H9 (cell line): ENCODE measurements at regions not wholly inside any gene's neighbourhood (a gene's known extent, or its start where the extent isn't known, plus 50 kb on each side); places are given as distances from the start of the nearest gene placed in this dataset.

Experiments used
- DNase-seq: peaks from one replicate; pipeline ENCODE4 v3.0.0-alpha.2; 2017
- H2AFZ ChIP-seq: one replicate; pipeline ENCODE4 v1.6.1; 2013; ENCODE audit warnings: mild to moderate bottlenecking, low read length, control low read depth, moderate library complexity
- H2AK5ac ChIP-seq: 2 replicates; pipeline ENCODE4 v1.6.1; 2013; ENCODE audit warnings: low read length, control low read depth, mixed read lengths; ENCODE audit not compliant: insufficient read length
- H2BK120ac ChIP-seq: one replicate; pipeline ENCODE4 v1.6.1; 2013; ENCODE audit warnings: low read depth, mild to moderate bottlenecking, low read length, control low read depth, inconsistent platforms; ENCODE audit not compliant: poor library complexity, severe bottlenecking
- H2BK12ac ChIP-seq: 2 replicates; pipeline ENCODE4 v1.6.1; 2013; ENCODE audit warnings: low read length, control low read depth, mixed read lengths, low read depth; ENCODE audit not compliant: insufficient read length
- H2BK15ac ChIP-seq: 2 replicates; pipeline ENCODE4 v1.6.1; 2013; ENCODE audit warnings: low read depth, low read length, control low read depth
- H2BK20ac ChIP-seq: one replicate; pipeline ENCODE4 v1.6.1; 2013; ENCODE audit warnings: low read depth, mild to moderate bottlenecking, low read length, control low read depth, inconsistent platforms; ENCODE audit not compliant: poor library complexity, severe bottlenecking
- H2BK5ac ChIP-seq: 2 replicates; pipeline ENCODE4 v1.6.1; 2013; ENCODE audit warnings: low read length, control low read depth, mixed read lengths; ENCODE audit not compliant: insufficient read length
- H3K14ac ChIP-seq: 2 replicates; pipeline ENCODE4 v1.6.1; 2013; ENCODE audit warnings: low read length, control low read depth; ENCODE audit not compliant: insufficient read depth
- H3K18ac ChIP-seq: 2 replicates; pipeline ENCODE4 v1.6.1; 2013; ENCODE audit warnings: low read depth, mild to moderate bottlenecking, mixed read lengths, low read length, control low read depth; ENCODE audit not compliant: insufficient read length
- H3K23ac ChIP-seq: 2 replicates; pipeline ENCODE4 v1.6.1; 2013; ENCODE audit warnings: low read length, control low read depth, mixed read lengths, low read depth; ENCODE audit not compliant: insufficient read length
- H3K23me2 ChIP-seq: 2 replicates; pipeline ENCODE4 v1.6.1; 2013; ENCODE audit warnings: low read depth, mild to moderate bottlenecking, mixed read lengths, low read length, control low read depth; ENCODE audit not compliant: insufficient read length, poor library complexity, severe bottlenecking
- H3K27ac ChIP-seq: 2 replicates; pipeline ENCODE4 v1.5.1; 2013; ENCODE audit warnings: low read length, control low read depth, mixed read lengths, low read depth; ENCODE audit not compliant: insufficient read length
- H3K27me3 ChIP-seq: 2 replicates; pipeline ENCODE4 v1.6.1; 2013; ENCODE audit warnings: low read length, control low read depth, inconsistent platforms; ENCODE audit not compliant: insufficient read depth
- H3K4ac ChIP-seq: 2 replicates; pipeline ENCODE4 v1.6.1; 2013; ENCODE audit warnings: low read depth, mild to moderate bottlenecking, control low read depth, inconsistent platforms, low read length, moderate library complexity
- H3K4me1 ChIP-seq: 2 replicates; pipeline ENCODE4 v1.6.1; 2013; ENCODE audit warnings: low read length, control low read depth, inconsistent platforms; ENCODE audit not compliant: insufficient read depth
- H3K4me2 ChIP-seq: 2 replicates; pipeline ENCODE4 v1.6.1; 2013; ENCODE audit warnings: low read length, control low read depth, mixed read lengths; ENCODE audit not compliant: insufficient read length, insufficient read depth
- H3K56ac ChIP-seq: 2 replicates; pipeline ENCODE4 v1.6.1; 2013; ENCODE audit warnings: low read depth, mild to moderate bottlenecking, mixed read lengths, low read length, control low read depth; ENCODE audit not compliant: insufficient read length
- H3K79me1 ChIP-seq: 2 replicates; pipeline ENCODE4 v1.6.1; 2013; ENCODE audit warnings: low read depth, mild to moderate bottlenecking, moderate library complexity, low read length, control low read depth, inconsistent platforms; ENCODE audit not compliant: insufficient read depth, poor library complexity, severe bottlenecking
- H3K79me2 ChIP-seq: 2 replicates; pipeline ENCODE4 v1.6.1; 2013; ENCODE audit warnings: low read length, control low read depth, inconsistent platforms; ENCODE audit not compliant: insufficient read depth
- H3K9ac ChIP-seq: 2 replicates; pipeline ENCODE4 v1.6.1; 2013; ENCODE audit warnings: low read length, control low read depth, mixed read lengths; ENCODE audit not compliant: insufficient read length; ENCODE audit errors: extremely low read depth
- H3K9me3 ChIP-seq: one replicate; pipeline ENCODE4 v1.6.1; 2013; ENCODE audit warnings: low read depth, low read length, inconsistent platforms; ENCODE audit not compliant: control insufficient read depth
- H3T11ph ChIP-seq: one replicate; pipeline ENCODE4 v1.6.1; 2013; ENCODE audit warnings: mild to moderate bottlenecking, low read length, control low read depth, inconsistent platforms
- H4K20me1 ChIP-seq: one replicate; pipeline ENCODE4 v1.6.1; 2013; ENCODE audit not compliant: control insufficient read depth, insufficient read length, insufficient read depth
- H4K5ac ChIP-seq: 2 replicates; pipeline ENCODE4 v1.6.1; 2013; ENCODE audit warnings: low read depth, mild to moderate bottlenecking, mixed read lengths, low read length, control low read depth; ENCODE audit not compliant: insufficient read length
- H4K8ac ChIP-seq: replicated peaks from 2 replicates; pipeline ENCODE4 v1.6.1; 2013; ENCODE audit warnings: low read length, control low read depth, mixed read lengths, low read depth; ENCODE audit not compliant: insufficient read length
- H4K91ac ChIP-seq: 2 replicates; pipeline ENCODE4 v1.6.1; 2013; ENCODE audit warnings: low read depth, mild to moderate bottlenecking, moderate library complexity, mixed read lengths, low read length, control low read depth; ENCODE audit not compliant: insufficient read length
- H3K27ac Mint-ChIP-seq, 3 experiments: 2 replicates in 2 of 3; 3 replicates in 1 of 3; pipeline ENCODE4 v1.8.0; 2020 to 2021; ENCODE audit warnings: mixed read lengths in 3 of 3, mild to moderate bottlenecking in 1 of 3, moderate library complexity in 1 of 3
- H3K27me3 Mint-ChIP-seq: 2 replicates; pipeline ENCODE4 v1.8.0; 2021; ENCODE audit warnings: low read depth, mild to moderate bottlenecking, moderate library complexity, mixed read lengths
- H3K36me3 Mint-ChIP-seq, 3 experiments: 2 replicates in 2 of 3; 3 replicates in 1 of 3; pipeline ENCODE4 v1.8.0; 2020 to 2021; ENCODE audit warnings: low read depth in 3 of 3, mixed read lengths in 3 of 3; ENCODE audit not compliant: insufficient read depth in 1 of 3
- H3K4me1 Mint-ChIP-seq, 2 experiments: 2 replicates each; pipeline ENCODE4 v1.8.0; 2020; ENCODE audit warnings: mixed read lengths in 2 of 2
- H3K4me3 Mint-ChIP-seq, 2 experiments: 2 replicates in 1 of 2; 3 replicates in 1 of 2; pipeline ENCODE4 v1.8.0; 2020 to 2021; ENCODE audit warnings: mild to moderate bottlenecking in 2 of 2, mixed read lengths in 2 of 2, moderate library complexity in 1 of 2
- H3K9me3 Mint-ChIP-seq, 2 experiments: 2 replicates in 1 of 2; 3 replicates in 1 of 2; pipeline ENCODE4 v1.8.0; 2020; ENCODE audit warnings: mild to moderate bottlenecking in 2 of 2, mixed read lengths in 2 of 2, moderate library complexity in 1 of 2
- CTCF ChIP-seq: fragments of 200-600 bp; sonication (generic); conservative IDR thresholded peaks from 3 replicates; pipeline ENCODE4 v1.8.0; 2021; ENCODE audit warnings: antibody characterized with exemption, mild to moderate bottlenecking
- WGBS: extraction: QIAGEN DNeasy Blood & Tissue Kit; methylation state at CpG from one replicate; pipeline ENCODE4 v1.1.7; 2013; ENCODE audit warnings: missing lambda C conversion rate, low lambda C conversion rate, mixed read lengths; ENCODE audit not compliant: insufficient read length; ENCODE audit errors: extremely low coverage; 5-methylcytosine and 5-hydroxymethylcytosine counted together

- Histone ChIP-seq H3K23me2 (no peaks in the 10 kb centered on the region), H4K20me1 (no peaks in the 10 kb centered on the region), H2BK15ac (no peak overlapping the region), H4K5ac (no peak overlapping the region), H2BK120ac (no peak overlapping the region), H3K23ac (no peak overlapping the region), H3K27ac (no peak overlapping the region), H3K9ac (no peak overlapping the region), H3K9me3 (no peaks in the 10 kb centered on the region), H4K8ac (no peak overlapping the region), H3K27me3 (no peaks in the 10 kb centered on the region), H3K79me1 (no peaks in the 10 kb centered on the region), H2BK20ac (no peak overlapping the region), H2BK5ac (no peak overlapping the region), H3K79me2 (no peaks in the 10 kb centered on the region), H4K91ac (no peak overlapping the region), H3K18ac (no peak overlapping the region), H2AK5ac (no peak overlapping the region), H2AFZ (no peak overlapping the region), H3K4me2 (no peak overlapping the region), H3K4ac (no peak overlapping the region), H3K14ac (no peak overlapping the region), H2BK12ac (no peak overlapping the region), H3K56ac (no peak overlapping the region), H3T11ph (no peak overlapping the region), H3K4me1 (no peaks in the 10 kb centered on the region)
- WGBS: no CpG with 5 or more reads among the region's 9 CpGs
- Mint-ChIP-seq H3K4me3 (no peak overlapping the region), H3K27me3 (peaks cover 3% of the 10 kb centered on the region; the same call in 1 of the 2 replicates), H3K4me1 (peaks cover 6 to 9% of the 10 kb centered on the region in 2 experiments), H3K27ac (no peak overlapping the region), H3K36me3 (no peaks in the 10 kb centered on the region), H3K9me3 (no peaks in the 10 kb centered on the region)
- peak; percentile 59 for DNase-seq
- peak; percentile 65 for TF ChIP-seq CTCF
Measured at GRCh38 chr20:24783631-24784492, 165.2 kb upstream of the CST7 start.
